ENCODE measurements at regions not wholly inside any gene's neighbourhood (a gene's known extent, or its start where the extent isn't known, plus 50 kb on each side); places are given as distances from the start of the nearest gene placed in this dataset.

- no peak for TF ChIP-seq CTCF (IDR thresholded peaks at IDR 0.05; ENCODE audit: insufficient read depth, low read length)
- TF ChIP-seq GABPA (IDR thresholded peaks at IDR 0.05; ENCODE audit: low read depth): no peak
- 0 out of 2 replicates have a peak, but pooled peaks have one; percentile 6 for TF ChIP-seq SPI1 (IDR thresholded peaks at IDR 0.05; ENCODE audit: borderline replicate concordance, low read depth)
- no peak for TF ChIP-seq REST (IDR thresholded peaks at IDR 0.05; ENCODE audit: insufficient replicate concordance, low read depth)
- no peak for TF ChIP-seq POLR2AphosphoS5 (IDR thresholded peaks at IDR 0.05; ENCODE audit: low read depth)
These were observed 590.2 kb upstream of the LRRC4C start for GRCh38 chr11:42049650-42050049.
